AG04449 (cell line): ENCODE measurements at regions not wholly inside any gene's neighbourhood (a gene's known extent, or its start where the extent isn't known, plus 50 kb on each side); places are given as distances from the start of the nearest gene placed in this dataset.
"Not testable (repeated sequence)": the region's sequence is repeated elsewhere in the genome, so short reads cannot be mapped to it uniquely, and the experiment has no call there.

Experiments
- CTCF ChIA-PET: fragments of 350-600 bp; formaldehyde crosslinking; extraction: SDS; loops from one replicate; lab custom pipeline; 2021; ENCODE audit warnings: antibody characterized with exemption; lab: Yijun Ruan, JAX
- POLR2A ChIA-PET: fragments of 400-600, 350-600 bp; formaldehyde crosslinking; extraction: SDS; loops from one replicate; lab custom pipeline; 2020; ENCODE audit warnings: antibody characterized with exemption, inconsistent platforms; lab: Yijun Ruan, JAX
- DNase-seq: peaks from one replicate; pipeline ENCODE4 v3.0.0-alpha.2; 2010; ENCODE audit warnings: low read depth, low spot score
- H3K4me3 ChIP-seq: 2 replicates; pipeline ENCODE4 v1.5.1; 2011; ENCODE audit warnings: low read depth, mild to moderate bottlenecking, control low read depth, low read length
- CTCF ChIP-seq: IDR thresholded peaks from one replicate; pipeline ENCODE4 v1.5.1; 2011; ENCODE audit warnings: mild to moderate bottlenecking, moderate library complexity, low read length, control low read depth, inconsistent platforms; ENCODE audit not compliant: insufficient read depth; ENCODE audit errors: missing control alignments

GRCh38 chr5:13348568-13348967 lies 595.9 kb downstream of the DNAH5 start:
- no peak for TF ChIP-seq CTCF
- CTCF ChIA-PET: no interaction called here

GRCh38 chr5:13346401-13346800 lies 598.1 kb downstream of the DNAH5 start:
- no peak overlapping the region for H3K4me3 ChIP-seq
- no peak for TF ChIP-seq CTCF

More at GRCh38 chr5:13348568-13348967, 595.9 kb downstream of the DNAH5 start:
- DNase-seq: no peak
- POLR2A ChIA-PET: no interaction called here
- no peak overlapping the region for H3K4me3 ChIP-seq

DNA sequence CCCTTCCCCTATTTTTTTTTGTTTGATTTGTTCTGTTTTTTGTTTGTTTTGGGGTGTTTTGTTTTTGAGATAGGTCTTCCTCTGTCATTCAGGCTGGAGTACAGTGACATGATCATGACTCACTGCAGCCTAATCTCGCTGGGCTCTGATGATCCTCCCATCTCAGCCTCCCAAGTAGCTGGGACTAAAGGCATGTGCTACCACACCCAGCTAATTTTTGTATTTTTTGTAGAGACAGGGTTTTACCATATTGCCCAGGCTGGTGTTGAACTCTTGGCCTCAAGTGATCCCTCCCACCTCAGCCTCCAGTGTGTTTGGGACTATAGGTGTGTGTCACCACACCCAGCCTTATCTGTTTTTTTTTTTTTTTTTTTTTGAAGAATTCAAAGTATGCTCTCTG lies 605.4 kb downstream of the DNAH5 start:
- TF ChIP-seq CTCF: no peak
- no peak overlapping the region for H3K4me3 ChIP-seq
- DNase-seq: no peak
- ChIA-PET CTCF (no interaction called here), POLR2A (no interaction called here)

More at GRCh38 chr5:13346401-13346800, 598.1 kb downstream of the DNAH5 start:
- no peak for DNase-seq
- ChIA-PET POLR2A (no interaction called here), CTCF (no interaction called here)

GRCh38 chr5:13335026-13335425 lies 609.5 kb downstream of the DNAH5 start:
- CTCF ChIA-PET, DNase-seq, H3K4me3 ChIP-seq, POLR2A ChIA-PET: not testable (repeated sequence)

GRCh38 chr5:13331585-13331984 lies 612.9 kb downstream of the DNAH5 start:
- TF ChIP-seq CTCF: no peak
- ChIA-PET POLR2A (no interaction called here), CTCF (no interaction called here)

DNA sequence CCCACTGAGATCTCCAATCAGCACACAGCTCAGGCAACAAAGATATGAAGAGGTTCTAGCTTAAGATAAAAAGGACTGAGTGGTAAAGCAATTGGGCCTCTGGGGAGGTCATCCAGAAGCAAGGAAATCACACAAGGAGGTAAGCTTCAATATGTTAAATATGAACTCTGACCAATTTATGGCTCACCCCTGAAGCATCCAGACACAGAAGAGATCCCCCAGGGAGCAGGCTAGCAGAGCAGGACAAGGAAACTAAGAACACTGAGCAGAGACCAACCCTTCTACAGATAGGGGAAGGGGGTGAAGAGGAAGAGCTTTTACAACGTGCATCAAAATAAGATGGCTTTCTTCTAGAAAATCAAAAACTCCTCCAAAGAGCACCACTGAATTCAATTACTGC lies 616.2 kb downstream of the DNAH5 start:
- no peak overlapping the region for H3K4me3 ChIP-seq
- ChIA-PET CTCF (no interaction called here), POLR2A (no interaction called here)
- no peak for TF ChIP-seq CTCF
- DNase-seq: no peak

More at GRCh38 chr5:13331585-13331984, 612.9 kb downstream of the DNAH5 start:
- no peak for DNase-seq
- H3K4me3 ChIP-seq: no peak overlapping the region

DNA sequence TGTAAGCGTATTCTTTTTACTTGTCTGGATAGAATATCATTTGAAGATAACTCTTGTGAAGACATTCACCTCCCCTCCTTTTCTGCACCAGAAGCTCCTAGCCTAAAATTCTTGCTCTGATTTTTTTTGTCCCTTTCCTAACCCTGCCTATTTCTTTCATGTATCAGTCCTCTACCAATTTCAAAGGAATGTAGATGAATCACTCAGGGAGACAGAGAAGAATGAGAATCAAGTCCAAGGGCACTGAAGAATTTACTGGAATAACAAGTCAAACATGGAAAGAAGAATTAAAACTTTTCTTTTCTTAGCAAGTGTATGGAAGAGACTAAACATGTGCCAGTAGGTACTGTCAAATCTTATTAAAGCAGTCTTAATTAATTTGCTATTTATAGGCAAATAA lies 618.7 kb downstream of the DNAH5 start:
- no peak for TF ChIP-seq CTCF
- no peak overlapping the region for H3K4me3 ChIP-seq
- ChIA-PET CTCF (no interaction called here), POLR2A (no interaction called here)
- DNase-seq: no peak
